IMR-90 (cell line): ENCODE measurements at regions not wholly inside any gene's neighbourhood (a gene's known extent, or its start where the extent isn't known, plus 50 kb on each side); places are given as distances from the start of the nearest gene placed in this dataset.

Experiments used
- ATAC-seq: fragments of 200-7000 bp; cut with Tn5 transposase; 2 replicates; pipeline ENCODE4 v1.9.1; 2020; ENCODE audit warnings: low read depth, mild to moderate bottlenecking, moderate library complexity
- BruUV-seq: library from RNA; stranded (reverse); fragments of 400-500 nt; replicated peaks from 2 replicates; lab custom pipeline; 2021; lab: Mats Ljungman, UMichigan
- CTCF ChIA-PET: fragments of 300-600 bp; formaldehyde crosslinking; extraction: SDS; loops from one replicate; lab custom pipeline; 2021; ENCODE audit warnings: antibody characterized with exemption; lab: Yijun Ruan, JAX
- POLR2A ChIA-PET: fragments of 300-600 bp; sonication (Branson Sonifier 250); formaldehyde crosslinking; loops from one replicate; lab custom pipeline; 2022; ENCODE audit warnings: antibody characterized with exemption; ENCODE audit not compliant: unreplicated experiment; lab: Charles Lee
- DNase-seq: peaks from one replicate; pipeline ENCODE4 v3.0.0; 2013
- H2AFZ ChIP-seq: replicated peaks from 2 replicates; pipeline ENCODE3; 2013; ENCODE audit warnings: low read length, mild to moderate bottlenecking; ENCODE audit not compliant: poor library complexity
- H2AK5ac ChIP-seq: 2 replicates; pipeline ENCODE4 v1.6.1; 2013; ENCODE audit warnings: low read depth, low read length, inconsistent platforms
- H2AK9ac ChIP-seq: replicated peaks from 2 replicates; pipeline ENCODE3; 2013; ENCODE audit warnings: mild to moderate bottlenecking, low read depth, low read length, moderate library complexity; ENCODE audit not compliant: poor library complexity
- H2BK120ac ChIP-seq: 2 replicates; pipeline ENCODE4 v1.6.1; 2013; ENCODE audit warnings: low read depth, low read length, inconsistent platforms
- H2BK15ac ChIP-seq: 3 replicates; pipeline ENCODE4 v1.6.1; 2013; ENCODE audit warnings: low read depth, low read length, inconsistent platforms
- H2BK20ac ChIP-seq: 2 replicates; pipeline ENCODE4 v1.6.1; 2013; ENCODE audit warnings: low read depth, mild to moderate bottlenecking, inconsistent platforms, low read length, moderate library complexity
- H2BK5ac ChIP-seq: 2 replicates; pipeline ENCODE4 v1.6.1; 2013; ENCODE audit warnings: mild to moderate bottlenecking, low read depth, low read length, inconsistent platforms; ENCODE audit not compliant: poor library complexity, severe bottlenecking
- H3K14ac ChIP-seq: replicated peaks from 2 replicates; pipeline ENCODE4 v1.6.1; 2013; ENCODE audit warnings: low read depth, low read length, inconsistent platforms
- H3K18ac ChIP-seq: 2 replicates; pipeline ENCODE4 v1.6.1; 2013; ENCODE audit warnings: low read depth, low read length, control low read depth
- H3K23ac ChIP-seq: 2 replicates; pipeline ENCODE4 v1.6.1; 2013; ENCODE audit warnings: low read depth, low read length, inconsistent platforms
- H3K27ac ChIP-seq: 2 replicates; pipeline ENCODE4 v1.5.1; 2013; ENCODE audit warnings: mild to moderate bottlenecking, control low read depth, low read length; ENCODE audit not compliant: insufficient read depth
- H3K27me3 ChIP-seq: 2 replicates; pipeline ENCODE4 v1.6.1; 2013; ENCODE audit warnings: low read length; ENCODE audit not compliant: control insufficient read depth, insufficient read depth
- H3K36me3 ChIP-seq: 2 replicates; pipeline ENCODE4 v1.6.1; 2013; ENCODE audit warnings: low read length, mixed read lengths; ENCODE audit not compliant: control insufficient read depth, insufficient read depth
- H3K4ac ChIP-seq: 2 replicates; pipeline ENCODE4 v1.6.1; 2013; ENCODE audit warnings: low read depth, low read length, inconsistent platforms
- H3K4me1 ChIP-seq: 2 replicates; pipeline ENCODE4 v1.6.1; 2013; ENCODE audit warnings: low read length, mixed read lengths; ENCODE audit not compliant: control insufficient read depth, insufficient read depth
- H3K4me2 ChIP-seq: 2 replicates; pipeline ENCODE4 v1.6.1; 2013; ENCODE audit warnings: low read depth, mild to moderate bottlenecking, control low read depth, low read length, moderate library complexity
- H3K4me3 ChIP-seq: 2 replicates; pipeline ENCODE4 v1.5.1; 2013; ENCODE audit warnings: low read depth, mild to moderate bottlenecking, control low read depth, low read length, moderate library complexity; ENCODE audit not compliant: insufficient read depth
- H3K56ac ChIP-seq: 2 replicates; pipeline ENCODE4 v1.6.1; 2013; ENCODE audit warnings: low read length, inconsistent platforms; ENCODE audit not compliant: insufficient read depth; ENCODE audit errors: extremely low read depth
- H3K79me1 ChIP-seq, 2 experiments: 2 replicates each; pipeline ENCODE4 v1.6.1; 2013; ENCODE audit warnings: low read length in 2 of 2, inconsistent platforms in 1 of 2, low read depth in 1 of 2
- H3K9ac ChIP-seq: 2 replicates; pipeline ENCODE4 v1.6.1; 2013; ENCODE audit warnings: low read depth, low read length, control low read depth
- H3K9me1 ChIP-seq: 2 replicates; pipeline ENCODE4 v1.6.1; 2013; ENCODE audit warnings: low read length, inconsistent platforms; ENCODE audit not compliant: insufficient read depth
- H3K9me3 ChIP-seq: 2 replicates; pipeline ENCODE4 v1.6.1; 2013; ENCODE audit warnings: low read length; ENCODE audit not compliant: control insufficient read depth, insufficient read depth
- H4K20me1 ChIP-seq: 2 replicates; pipeline ENCODE4 v1.6.1; 2013; ENCODE audit warnings: low read length, inconsistent platforms; ENCODE audit not compliant: insufficient read depth
- H4K5ac ChIP-seq: 2 replicates; pipeline ENCODE4 v1.6.1; 2013; ENCODE audit warnings: mild to moderate bottlenecking, low read depth, low read length, control low read depth
- H4K8ac ChIP-seq, 2 experiments: 2 replicates each; pipeline ENCODE4 v1.6.1; 2013; ENCODE audit warnings: low read depth in 2 of 2, low read length in 2 of 2, control low read depth in 1 of 2, inconsistent platforms in 1 of 2
- H4K91ac ChIP-seq: 2 replicates; pipeline ENCODE4 v1.6.1; 2013; ENCODE audit warnings: low read depth, low read length, inconsistent platforms; ENCODE audit not compliant: insufficient read depth
- BHLHE40 ChIP-seq: fragments of 150-350 bp; IDR thresholded peaks from 2 replicates; pipeline ENCODE4 v1.6.1; 2016; ENCODE audit warnings: mild to moderate bottlenecking, low read depth, low read length
- ELK1 ChIP-seq: fragments of 150-350 bp; IDR thresholded peaks from 2 replicates; pipeline ENCODE4 v1.6.1; 2016; ENCODE audit warnings: low read depth, mild to moderate bottlenecking, low read length, moderate library complexity, borderline replicate concordance
- FOS ChIP-seq: fragments of 150-350 bp; IDR thresholded peaks from 2 replicates; pipeline ENCODE4 v1.6.1; 2016; ENCODE audit warnings: low read depth, low read length
- MXI1 ChIP-seq: IDR thresholded peaks from 2 replicates; pipeline ENCODE4 v1.6.1; 2012; ENCODE audit warnings: low read depth, mild to moderate bottlenecking, low read length, moderate library complexity, borderline replicate concordance
- RAD21 ChIP-seq: IDR thresholded peaks from 2 replicates; pipeline ENCODE4 v1.6.1; 2012; ENCODE audit warnings: low read length, improper control_type of control experiment
- SMC3 ChIP-seq: fragments of 150-350 bp; IDR thresholded peaks from 2 replicates; pipeline ENCODE4 v1.6.1; 2016; ENCODE audit warnings: low read depth, mild to moderate bottlenecking, antibody characterized with exemption, low read length, moderate library complexity
- WGBS, 2 experiments: methylation state at CpG; one replicate each; pipeline versions ENCODE4 v1.1.5 to v1.1.7; 2013; ENCODE audit warnings: missing lambda C conversion rate in 2 of 2; ENCODE audit not compliant: insufficient read length in 1 of 2; ENCODE audit errors: extremely low coverage in 2 of 2; 5-methylcytosine and 5-hydroxymethylcytosine counted together
- dilution Hi-C: fragments of 300-500 bp; cut with HindIII; formaldehyde crosslinking; loops from one replicate; pipeline ENCODE4 v1.14.3; 2018; ENCODE audit warnings: low sequenced_read_pairs; ENCODE audit not compliant: unreplicated experiment
- in situ Hi-C: fragments of 300-500 bp; cut with MboI; formaldehyde crosslinking; loops from 3 replicates; pipeline ENCODE4 v1.14.3; 2019; ENCODE audit warnings: low sequenced_read_pairs, inconsistent platforms, mixed read lengths
- intact Hi-C: fragments of 100-400 bp; cut with micrococcal nuclease; formaldehyde crosslinking; loops from 2 replicates; pipeline ENCODE4 v1.10.0; 2022

GRCh38 chr9:96130970-96131369, 171.0 kb downstream of the HSD17B3 start:
- ChIA-PET CTCF (no interaction called here), POLR2A (no interaction called here)

More at GRCh38 chr9:96130970-96131369, 171.0 kb downstream of the HSD17B3 start:
- intact Hi-C loops (loop anchor here (10.0 kb wide), 1 partner anchor 626 kb away; no protein-coding TSS in a partner anchor), dilution Hi-C loops (no loop called here), in situ Hi-C loops (no loop called here)
- 100% methylated on average over 1 of the region's 3 CpGs; no CpG with 5 or more reads in 1 of the 2 experiments for WGBS, 2 experiments
- H2AK5ac ChIP-seq, result no peak overlapping the region
- H4K20me1 ChIP-seq, result no peaks in the 10 kb centered on the region
- no peak overlapping the region for H4K8ac ChIP-seq
- no peak overlapping the region for H3K23ac ChIP-seq
- H2AFZ ChIP-seq, result no peak overlapping the region
- no peak overlapping the region for H3K18ac ChIP-seq
- H2BK120ac ChIP-seq, result no peak overlapping the region
- no peak overlapping the region for H2BK5ac ChIP-seq
- no peak overlapping the region for H3K9ac ChIP-seq
- H3K4me1 ChIP-seq, result peaks cover 4% of the 10 kb centered on the region; the same call in 1 of the 2 replicates
- no peak overlapping the region for H3K4me2 ChIP-seq
- no TSS peak for BruUV-seq
- H3K4me3 ChIP-seq, result no peak overlapping the region
- H3K79me1 ChIP-seq, result no peaks in the 10 kb centered on the region
- TF ChIP-seq FOS (no peak), ELK1 (no peak), RAD21 (no peak), SMC3 (no peak), BHLHE40 (no peak), MXI1 (no peak)
- H3K9me3 ChIP-seq, result no peaks in the 10 kb centered on the region
- H3K36me3 ChIP-seq, result no peaks in the 10 kb centered on the region
- H3K56ac ChIP-seq, result no peak overlapping the region
- no peak overlapping the region for H4K5ac ChIP-seq
- no peak overlapping the region for H3K14ac ChIP-seq
- no peak overlapping the region for H3K4ac ChIP-seq
- DNase-seq (no peak), ATAC-seq (no peak)
- no peak overlapping the region for H2BK15ac ChIP-seq
- H3K27ac ChIP-seq, result no peak overlapping the region
- H2AK9ac ChIP-seq, result no peak overlapping the region
- H3K27me3 ChIP-seq, result peaks cover 55% of the 10 kb centered on the region
- H2BK20ac ChIP-seq, result no peak overlapping the region
- no peak overlapping the region for H4K91ac ChIP-seq
- H3K9me1 ChIP-seq, result no peaks in the 10 kb centered on the region
